Suppressor macrophage treated with lipopolysaccharide for 1 hour (primary cell): ENCODE measurements at regions not wholly inside any gene's neighbourhood (a gene's known extent, or its start where the extent isn't known, plus 50 kb on each side); places are given as distances from the start of the nearest gene placed in this dataset.
A peak's percentile ranks its signal among the peaks of the same experiment; 100 is the strongest.
"Not testable (repeated sequence)": the region's sequence is repeated elsewhere in the genome, so short reads cannot be mapped to it uniquely, and the experiment has no call there.

Experiments used
- DNase-seq, 3 donors: peaks; one replicate each; pipeline ENCODE4 v3.0.0-alpha.2; 2020 to 2022

GRCh38 chr6:12348530-12349511 is 58.7 kb downstream of the EDN1 start:
- DNase-seq = no peak

GRCh38 chr6:12350644-12351170 is 60.5 kb downstream of the EDN1 start:
- no peak for DNase-seq

- DNase-seq = no peak
Measured at GRCh38 chr6:12351672-12352071, 61.5 kb downstream of the EDN1 start.

- no peak for DNase-seq
Measured at GRCh38 chr6:12353731-12354130, 63.6 kb downstream of the EDN1 start.

GRCh38 chr6:12354499-12354898 is 64.3 kb downstream of the EDN1 start:
- no peak for DNase-seq

GRCh38 chr6:12355354-12355753 is 65.2 kb downstream of the EDN1 start:
- DNase-seq = no peak

- DNase-seq = no peak
Measured at GRCh38 chr6:12356431-12356830, 66.3 kb downstream of the EDN1 start.

GRCh38 chr6:12356983-12357972 is 67.1 kb downstream of the EDN1 start:
- DNase-seq = peak; percentile 64 to 76 (median 68)

- peak; percentile 63 to 87 (median 80) for DNase-seq
Measured at GRCh38 chr6:12359036-12359435, 68.9 kb downstream of the EDN1 start.

- no peak for DNase-seq
Measured at GRCh38 chr6:12361042-12361765, 71.0 kb downstream of the EDN1 start.

- DNase-seq = not testable (repeated sequence)
Measured at GRCh38 chr6:12363277-12363650, 73.1 kb downstream of the EDN1 start.

GRCh38 chr6:12363651-12364381 is 73.7 kb downstream of the EDN1 start:
- peak; percentile 77 to 97 (median 95) for DNase-seq

GRCh38 chr6:12364621-12365020 is 74.5 kb downstream of the EDN1 start:
- DNase-seq = no peak

GRCh38 chr6:12366731-12367130 is 76.6 kb downstream of the EDN1 start:
- no peak for DNase-seq

- DNase-seq = no peak
Measured at GRCh38 chr6:12367412-12367811, 77.3 kb downstream of the EDN1 start.

GRCh38 chr6:12369355-12369754 is 79.2 kb downstream of the EDN1 start:
- DNase-seq = no peak

GRCh38 chr6:12369781-12370262 is 79.7 kb downstream of the EDN1 start:
- peak; percentile 79 to 86 (median 84) for DNase-seq

GRCh38 chr6:12371151-12371550 is 81.0 kb downstream of the EDN1 start:
- no peak for DNase-seq

- DNase-seq = no peak
Measured at GRCh38 chr6:12371641-12372146, 81.5 kb downstream of the EDN1 start.

- DNase-seq = no peak
Measured at GRCh38 chr6:12379181-12379580, 89.0 kb downstream of the EDN1 start.

- no peak for DNase-seq
Measured at GRCh38 chr6:12381587-12381986, 91.4 kb downstream of the EDN1 start.
